GM12878 (cell line): ENCODE measurements at regions not wholly inside any gene's neighbourhood (a gene's known extent, or its start where the extent isn't known, plus 50 kb on each side); places are given as distances from the start of the nearest gene placed in this dataset.

Experiments used
- BHLHE40 ChIP-seq, 2 experiments: fragments of 450-650 bp in 1 of 2; IDR thresholded peaks; 2 replicates each; pipeline ENCODE4 v1.6.1; 2011 to 2017; ENCODE audit warnings: low read depth in 2 of 2, borderline replicate concordance in 1 of 2, improper control_type of control experiment in 1 of 2, low read length in 1 of 2, mild to moderate bottlenecking in 1 of 2
- EGR1 ChIP-seq, 2 experiments: IDR thresholded peaks; 1 replicate in 1 of 2; 2 replicates in 1 of 2; pipeline ENCODE4 v1.6.1; 2011 to 2012; ENCODE audit warnings: low read depth in 2 of 2, low read length in 2 of 2, borderline replicate concordance in 1 of 2, mild to moderate bottlenecking in 1 of 2, moderate library complexity in 1 of 2
- EP300 ChIP-seq, 2 experiments: fragments of 150-350 bp in 1 of 2; IDR thresholded peaks; 2 replicates each; pipeline ENCODE4 v1.6.1; 2011 to 2012; ENCODE audit warnings: low read depth in 2 of 2, low read length in 2 of 2, borderline replicate concordance in 1 of 2, improper control_type of control experiment in 1 of 2, inconsistent platforms in 1 of 2; ENCODE audit not compliant: control insufficient read depth in 1 of 2
- HCFC1 ChIP-seq: fragments of 150-350 bp; IDR thresholded peaks from 2 replicates; pipeline ENCODE4 v1.6.1; 2014; ENCODE audit warnings: low read length
- JUNB ChIP-seq: IDR thresholded peaks from 2 replicates; pipeline ENCODE4 v1.6.1; 2016; ENCODE audit warnings: antibody characterized with exemption, mild to moderate bottlenecking
- MTA3 ChIP-seq: IDR thresholded peaks from 2 replicates; pipeline ENCODE4 v1.6.1; 2012; ENCODE audit warnings: low read length, inconsistent platforms, borderline replicate concordance
- NFIC ChIP-seq: IDR thresholded peaks from 2 replicates; pipeline ENCODE4 v1.6.1; 2012; ENCODE audit warnings: low read depth, mild to moderate bottlenecking, inconsistent platforms, low read length, moderate library complexity
- POLR2A ChIP-seq: IDR thresholded peaks from 2 replicates; pipeline ENCODE4 v1.6.1; 2011; ENCODE audit warnings: low read depth, mild to moderate bottlenecking, low read length
- YY1 ChIP-seq: IDR thresholded peaks from 2 replicates; pipeline ENCODE4 v1.6.1; 2011; ENCODE audit warnings: low read depth, mild to moderate bottlenecking, low read length
- ZNF274 ChIP-seq: IDR thresholded peaks from one replicate; pipeline ENCODE4 v1.8.0; 2011; ENCODE audit not compliant: insufficient read length, insufficient read depth
- TF ChIP-seq, protein P1 (sequence below), 3 experiments: IDR thresholded peaks in 2 of 3; conservative IDR thresholded peaks in 1 of 3; 2 replicates each; pipeline ENCODE4 v1.5.1; 2011; ENCODE audit warnings: low read depth in 3 of 3, low read length in 3 of 3, mild to moderate bottlenecking in 3 of 3, control low read depth in 2 of 3, moderate library complexity in 2 of 3, inconsistent platforms in 1 of 3, mixed read lengths in 1 of 3; ENCODE audit not compliant: control insufficient read depth in 2 of 3, insufficient read depth in 1 of 3; ENCODE audit errors: extremely low read depth in 1 of 3
- TF ChIP-seq, protein P2 (sequence below): IDR thresholded peaks from 2 replicates; pipeline ENCODE4 v1.6.1; 2012; ENCODE audit warnings: low read depth, low read length, improper control_type of control experiment
- TF ChIP-seq, protein P3 (sequence below): IDR thresholded peaks from 2 replicates; pipeline ENCODE4 v1.6.1; 2011; ENCODE audit warnings: borderline replicate concordance, low read depth, mild to moderate bottlenecking, moderate library complexity, mixed read lengths, low read length; ENCODE audit not compliant: insufficient read depth; ENCODE audit errors: extremely low read length

DNA sequence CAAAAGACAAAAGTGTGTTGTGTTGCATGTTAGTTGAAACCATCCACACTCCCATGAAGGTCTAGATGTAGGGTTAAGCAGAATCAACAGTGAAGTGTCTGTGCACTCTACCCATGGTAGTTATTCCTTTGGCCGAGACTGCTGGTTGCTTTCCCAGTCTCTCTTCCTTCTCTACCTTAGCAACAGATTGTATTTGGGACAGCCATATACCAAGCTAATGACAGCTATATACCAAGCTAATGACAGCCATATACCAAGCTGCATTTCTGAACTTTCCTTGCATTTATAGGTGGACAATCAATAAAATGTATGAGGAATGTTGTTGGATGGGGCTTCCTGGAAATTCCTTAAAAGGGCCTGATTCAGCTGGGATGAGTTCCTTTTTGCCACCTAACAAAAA is 80.5 kb upstream of the ENPEP start:
- no peak for TF ChIP-seq JUNB
- no peak for TF ChIP-seq MTA3
- TF ChIP-seq POLR2A: no peak
- TF ChIP-seq BHLHE40 (IDR thresholded peaks at IDR 0.05; ENCODE audit: borderline replicate concordance in 1 of 2, low read depth in 2 of 2, low read length in 1 of 2): no peak
- no peak for TF ChIP-seq ZNF274
- no peak for TF ChIP-seq HCFC1
- TF ChIP-seq, protein P1, sequence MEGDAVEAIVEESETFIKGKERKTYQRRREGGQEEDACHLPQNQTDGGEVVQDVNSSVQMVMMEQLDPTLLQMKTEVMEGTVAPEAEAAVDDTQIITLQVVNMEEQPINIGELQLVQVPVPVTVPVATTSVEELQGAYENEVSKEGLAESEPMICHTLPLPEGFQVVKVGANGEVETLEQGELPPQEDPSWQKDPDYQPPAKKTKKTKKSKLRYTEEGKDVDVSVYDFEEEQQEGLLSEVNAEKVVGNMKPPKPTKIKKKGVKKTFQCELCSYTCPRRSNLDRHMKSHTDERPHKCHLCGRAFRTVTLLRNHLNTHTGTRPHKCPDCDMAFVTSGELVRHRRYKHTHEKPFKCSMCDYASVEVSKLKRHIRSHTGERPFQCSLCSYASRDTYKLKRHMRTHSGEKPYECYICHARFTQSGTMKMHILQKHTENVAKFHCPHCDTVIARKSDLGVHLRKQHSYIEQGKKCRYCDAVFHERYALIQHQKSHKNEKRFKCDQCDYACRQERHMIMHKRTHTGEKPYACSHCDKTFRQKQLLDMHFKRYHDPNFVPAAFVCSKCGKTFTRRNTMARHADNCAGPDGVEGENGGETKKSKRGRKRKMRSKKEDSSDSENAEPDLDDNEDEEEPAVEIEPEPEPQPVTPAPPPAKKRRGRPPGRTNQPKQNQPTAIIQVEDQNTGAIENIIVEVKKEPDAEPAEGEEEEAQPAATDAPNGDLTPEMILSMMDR (IDR thresholded peaks at IDR 0.05 in 2 of 3, conservative IDR thresholded peaks at IDR 0.05 in 1 of 3; ENCODE audit: control insufficient read depth in 2 of 3, extremely low read depth in 1 of 3, insufficient read depth in 1 of 3, low read depth in 3 of 3, low read length in 3 of 3): no peak
- no peak for TF ChIP-seq NFIC
- no peak for TF ChIP-seq EGR1 (IDR thresholded peaks at IDR 0.05; ENCODE audit: borderline replicate concordance in 1 of 2, low read depth in 2 of 2, low read length in 2 of 2)
- TF ChIP-seq, protein P2, sequence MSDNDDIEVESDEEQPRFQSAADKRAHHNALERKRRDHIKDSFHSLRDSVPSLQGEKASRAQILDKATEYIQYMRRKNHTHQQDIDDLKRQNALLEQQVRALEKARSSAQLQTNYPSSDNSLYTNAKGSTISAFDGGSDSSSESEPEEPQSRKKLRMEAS: no peak
- TF ChIP-seq, protein P3, sequence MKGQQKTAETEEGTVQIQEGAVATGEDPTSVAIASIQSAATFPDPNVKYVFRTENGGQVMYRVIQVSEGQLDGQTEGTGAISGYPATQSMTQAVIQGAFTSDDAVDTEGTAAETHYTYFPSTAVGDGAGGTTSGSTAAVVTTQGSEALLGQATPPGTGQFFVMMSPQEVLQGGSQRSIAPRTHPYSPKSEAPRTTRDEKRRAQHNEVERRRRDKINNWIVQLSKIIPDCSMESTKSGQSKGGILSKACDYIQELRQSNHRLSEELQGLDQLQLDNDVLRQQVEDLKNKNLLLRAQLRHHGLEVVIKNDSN: no peak
- TF ChIP-seq YY1: no peak
- no peak for TF ChIP-seq EP300 (IDR thresholded peaks at IDR 0.05; ENCODE audit: borderline replicate concordance in 1 of 2, control insufficient read depth in 1 of 2, low read depth in 2 of 2, low read length in 2 of 2)
